Caco-2 (cell line): ENCODE measurements at regions not wholly inside any gene's neighbourhood (a gene's known extent, or its start where the extent isn't known, plus 50 kb on each side); places are given as distances from the start of the nearest gene placed in this dataset.

Experiments
- BruUV-seq: library from RNA; stranded (reverse); fragments of 400-500 nt; replicated peaks from 2 replicates; lab custom pipeline; 2021; lab: Mats Ljungman, UMichigan
- CTCF ChIA-PET: fragments of 300-600 bp; sonication (Branson Sonifier 250); formaldehyde crosslinking; loops from one replicate; lab custom pipeline; 2022; ENCODE audit warnings: antibody characterized with exemption; lab: Charles Lee
- POLR2A ChIA-PET: fragments of 300-600 bp; sonication (Branson Sonifier 250); formaldehyde crosslinking; loops from one replicate; lab custom pipeline; 2022; ENCODE audit warnings: antibody characterized with exemption; lab: Charles Lee
- DNase-seq, 2 experiments: peaks; one replicate each; pipeline versions ENCODE4 v3.0.0 to v3.0.0-alpha.2; 2020 to 2022
- H3K27me3 ChIP-seq: replicated peaks from 2 replicates; pipeline ENCODE4 v1.6.0; 2011; ENCODE audit warnings: low read length; ENCODE audit not compliant: control insufficient read depth, insufficient read depth
- H3K36me3 ChIP-seq: 2 replicates; pipeline ENCODE4 v1.5.1; 2011; ENCODE audit warnings: low read length; ENCODE audit not compliant: control insufficient read depth, insufficient read depth
- H3K4me1 ChIP-seq: fragments of 250-450 bp; sonication (Bioruptor Pico); 2 replicates; pipeline ENCODE4 v1.5.1; 2020; ENCODE audit warnings: mild to moderate bottlenecking
- H3K4me3 ChIP-seq: 2 replicates; pipeline ENCODE4 v1.5.1; 2011; ENCODE audit warnings: low read depth, mild to moderate bottlenecking, control low read depth, low read length
- H3K9me3 ChIP-seq: fragments of 250-450 bp; sonication (Bioruptor Pico); 2 replicates; pipeline ENCODE4 v1.5.1; 2020; ENCODE audit warnings: mild to moderate bottlenecking, moderate library complexity
- H3K27ac Mint-ChIP-seq: one replicate; pipeline ENCODE4 v1.8.0; 2022; ENCODE audit warnings: mixed read lengths; ENCODE audit not compliant: unreplicated experiment
- H3K27me3 Mint-ChIP-seq: one replicate; pipeline ENCODE4 v1.8.0; 2022; ENCODE audit warnings: mixed read lengths; ENCODE audit not compliant: insufficient read depth, unreplicated experiment
- H3K36me3 Mint-ChIP-seq: one replicate; pipeline ENCODE4 v1.8.0; 2022; ENCODE audit warnings: mild to moderate bottlenecking, mixed read lengths; ENCODE audit not compliant: insufficient read depth, unreplicated experiment
- H3K4me1 Mint-ChIP-seq: one replicate; pipeline ENCODE4 v1.8.0; 2022; ENCODE audit warnings: low read depth, mixed read lengths; ENCODE audit not compliant: unreplicated experiment
- H3K4me3 Mint-ChIP-seq: one replicate; pipeline ENCODE4 v1.8.0; 2022; ENCODE audit warnings: mild to moderate bottlenecking, moderate library complexity, mixed read lengths; ENCODE audit not compliant: unreplicated experiment
- H3K9me3 Mint-ChIP-seq: one replicate; pipeline ENCODE4 v1.8.0; 2022; ENCODE audit warnings: mixed read lengths; ENCODE audit not compliant: unreplicated experiment
- intact Hi-C: fragments of 100-400 bp; cut with micrococcal nuclease; formaldehyde crosslinking; loops from one replicate; pipeline ENCODE4 v1.10.0; 2022; ENCODE audit not compliant: unreplicated experiment
- TF ChIP-seq, protein P1 (sequence below), 2 experiments: fragments of 200-600 bp in 1 of 2; IDR thresholded peaks; 1 replicate in 1 of 2; 2 replicates in 1 of 2; pipeline versions ENCODE4 v1.5.1 to v1.8.0; 2011 to 2022; ENCODE audit warnings: antibody characterized with exemption in 1 of 2, control low read depth in 1 of 2, inconsistent platforms in 1 of 2, low read depth in 1 of 2, low read length in 1 of 2, mild to moderate bottlenecking in 1 of 2, moderate library complexity in 1 of 2; ENCODE audit not compliant: insufficient read depth in 1 of 2, severe bottlenecking in 1 of 2, unreplicated experiment in 1 of 2

DNA sequence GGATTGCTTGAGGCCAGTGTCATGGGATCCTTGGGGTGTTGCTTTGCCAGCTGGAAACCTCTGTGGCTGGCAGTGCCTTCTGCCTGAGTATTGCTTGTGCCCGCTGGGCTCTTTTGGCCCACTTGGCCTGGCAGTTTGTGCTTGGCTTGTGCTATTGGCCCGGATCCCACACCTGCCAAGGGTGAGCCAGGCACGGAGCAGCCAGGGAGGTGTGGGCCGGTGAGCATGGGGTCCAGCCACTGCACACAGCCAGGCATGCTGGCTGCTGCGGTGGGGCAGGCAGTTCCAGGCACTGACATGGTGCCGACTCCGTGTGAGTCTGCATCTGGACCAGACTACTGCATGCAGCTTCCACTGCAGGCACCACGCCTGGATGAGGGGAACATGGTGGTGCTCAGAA, 62.5 kb upstream of the SYNCRIP start:
- Mint-ChIP-seq H3K27ac (no peak overlapping the region), H3K4me1 (peaks cover 4% of the 10 kb centered on the region), H3K4me3 (no peak overlapping the region), H3K36me3 (no peaks in the 10 kb centered on the region), H3K27me3 (peaks cover 2% of the 10 kb centered on the region), H3K9me3 (peaks cover 19% of the 10 kb centered on the region)
- intact Hi-C loops, result no loop called here
- H3K36me3 ChIP-seq, result no peaks in the 10 kb centered on the region
- DNase-seq, result no peak
- peaks cover 8% of the 10 kb centered on the region; the same call in 1 of the 2 replicates for H3K4me1 ChIP-seq
- CTCF ChIA-PET, result no interaction called here
- no peaks in the 10 kb centered on the region for H3K27me3 ChIP-seq
- BruUV-seq, result no TSS peak
- 0 out of 2 replicates have a peak, but pooled peaks cover under 1% of the 10 kb centered on the region for H3K9me3 ChIP-seq
- POLR2A ChIA-PET, result no interaction called here
- H3K4me3 ChIP-seq, result no peak overlapping the region
- TF ChIP-seq, protein P1, sequence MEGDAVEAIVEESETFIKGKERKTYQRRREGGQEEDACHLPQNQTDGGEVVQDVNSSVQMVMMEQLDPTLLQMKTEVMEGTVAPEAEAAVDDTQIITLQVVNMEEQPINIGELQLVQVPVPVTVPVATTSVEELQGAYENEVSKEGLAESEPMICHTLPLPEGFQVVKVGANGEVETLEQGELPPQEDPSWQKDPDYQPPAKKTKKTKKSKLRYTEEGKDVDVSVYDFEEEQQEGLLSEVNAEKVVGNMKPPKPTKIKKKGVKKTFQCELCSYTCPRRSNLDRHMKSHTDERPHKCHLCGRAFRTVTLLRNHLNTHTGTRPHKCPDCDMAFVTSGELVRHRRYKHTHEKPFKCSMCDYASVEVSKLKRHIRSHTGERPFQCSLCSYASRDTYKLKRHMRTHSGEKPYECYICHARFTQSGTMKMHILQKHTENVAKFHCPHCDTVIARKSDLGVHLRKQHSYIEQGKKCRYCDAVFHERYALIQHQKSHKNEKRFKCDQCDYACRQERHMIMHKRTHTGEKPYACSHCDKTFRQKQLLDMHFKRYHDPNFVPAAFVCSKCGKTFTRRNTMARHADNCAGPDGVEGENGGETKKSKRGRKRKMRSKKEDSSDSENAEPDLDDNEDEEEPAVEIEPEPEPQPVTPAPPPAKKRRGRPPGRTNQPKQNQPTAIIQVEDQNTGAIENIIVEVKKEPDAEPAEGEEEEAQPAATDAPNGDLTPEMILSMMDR (IDR thresholded peaks at IDR 0.05; ENCODE audit: insufficient read depth in 1 of 2, low read depth in 1 of 2, low read length in 1 of 2, severe bottlenecking in 1 of 2, unreplicated experiment in 1 of 2), result no peak

DNA sequence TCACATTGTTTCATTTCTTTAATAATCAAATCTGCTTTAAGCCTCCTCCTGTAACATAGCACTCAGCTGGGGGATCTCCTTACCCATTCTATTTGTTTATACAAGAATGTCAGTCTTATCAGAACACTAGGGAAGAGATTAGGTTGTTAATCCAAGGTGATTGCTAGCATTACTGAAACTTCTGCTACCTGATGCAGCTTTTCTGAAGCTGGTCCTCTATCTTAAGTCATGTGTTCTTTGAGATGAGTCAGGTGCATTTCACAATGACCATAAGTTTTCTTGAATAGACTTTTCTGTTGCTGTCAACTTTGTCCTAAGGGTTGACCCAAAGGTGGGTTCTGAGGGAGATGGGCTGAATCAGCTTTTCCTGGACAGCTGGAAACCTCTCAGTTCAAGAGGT, 60.7 kb upstream of the SYNCRIP start:
- H3K36me3 ChIP-seq, result no peaks in the 10 kb centered on the region
- POLR2A ChIA-PET, result no interaction called here

More for the DNA sequence above, 60.7 kb upstream of the SYNCRIP start:
- Histone ChIP-seq H3K27me3 (no peaks in the 10 kb centered on the region), H3K9me3 (no peaks in the 10 kb centered on the region), H3K4me3 (no peak overlapping the region), H3K4me1 (peaks cover 8% of the 10 kb centered on the region; the same call in 1 of the 2 replicates)
- TF ChIP-seq, protein P1 (IDR thresholded peaks at IDR 0.05; ENCODE audit: insufficient read depth in 1 of 2, low read depth in 1 of 2, low read length in 1 of 2, severe bottlenecking in 1 of 2, unreplicated experiment in 1 of 2), result no peak
- intact Hi-C loops, result no loop called here
- H3K27ac Mint-ChIP-seq, result no peak overlapping the region
- H3K9me3 Mint-ChIP-seq, result peaks cover 10% of the 10 kb centered on the region
- DNase-seq, result peak in 1 of 2 experiments; percentile 11
- peaks cover 4% of the 10 kb centered on the region for H3K4me1 Mint-ChIP-seq
- no peaks in the 10 kb centered on the region for H3K36me3 Mint-ChIP-seq
- no peak overlapping the region for H3K4me3 Mint-ChIP-seq
- CTCF ChIA-PET, result no interaction called here
- BruUV-seq, result no TSS peak
- peaks cover 5% of the 10 kb centered on the region for H3K27me3 Mint-ChIP-seq
